HG03521 (cell line): ENCODE measurements at regions not wholly inside any gene's neighbourhood (a gene's known extent, or its start where the extent isn't known, plus 50 kb on each side); places are given as distances from the start of the nearest gene placed in this dataset.

Source experiments
- ATAC-seq: cut with Tn5 transposase; IDR thresholded peaks from one replicate; pipeline ENCODE4 v1.9.1; 2021; ENCODE audit warnings: mild to moderate bottlenecking, moderate library complexity; ENCODE audit not compliant: unreplicated experiment

DNA sequence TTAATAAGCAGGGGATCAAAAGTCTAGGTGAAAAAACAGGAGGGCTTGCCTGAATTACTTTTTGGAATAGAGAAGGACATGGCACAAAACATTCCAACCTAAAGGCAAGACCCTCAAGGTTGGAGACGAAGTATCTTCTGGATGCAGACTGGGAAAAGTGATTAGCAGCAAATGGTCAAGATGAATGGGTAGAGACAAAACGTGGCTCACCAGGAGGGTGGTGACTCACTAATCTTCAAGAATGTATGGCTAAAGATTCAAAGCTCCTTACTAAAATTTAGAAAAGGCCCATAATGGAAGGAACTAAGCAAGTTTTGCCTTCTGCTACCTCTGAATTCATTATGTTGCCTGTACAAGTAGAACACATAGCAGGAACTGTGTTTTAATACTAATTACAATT lies 469.5 kb upstream of the RBFOX1 start:
- no peak for ATAC-seq

DNA sequence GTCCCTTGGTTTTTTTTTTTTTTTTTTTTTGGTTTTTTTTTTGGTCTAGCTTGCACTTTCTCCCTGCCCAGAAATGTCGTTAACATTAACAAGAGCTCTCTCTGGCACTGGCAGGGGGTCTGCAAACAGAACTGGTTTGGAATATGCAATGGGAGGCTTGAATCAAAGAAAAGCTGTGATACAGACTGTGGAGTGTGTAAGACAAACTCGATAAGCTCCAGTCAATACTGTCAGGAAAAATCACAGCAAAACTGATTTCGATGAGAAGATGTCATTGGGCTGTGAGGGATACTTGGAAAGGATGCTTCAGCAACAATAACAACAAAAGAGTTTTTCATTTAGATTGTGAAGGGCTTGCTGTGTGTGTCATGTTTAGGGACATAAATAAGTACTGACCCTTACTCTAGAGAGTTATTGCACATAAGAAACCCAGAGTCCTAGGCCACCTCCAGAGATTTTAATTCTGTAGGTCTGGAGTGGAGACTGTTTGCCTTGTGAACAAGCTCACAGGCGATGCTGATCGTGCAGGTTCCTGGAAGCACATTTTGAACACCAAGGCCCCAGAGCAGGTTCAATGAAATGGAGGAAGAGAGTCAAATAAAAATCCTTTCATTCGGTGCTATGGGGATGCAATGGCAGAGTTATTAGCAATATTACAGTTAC lies 470.7 kb upstream of the RBFOX1 start:
- ATAC-seq = no peak

DNA sequence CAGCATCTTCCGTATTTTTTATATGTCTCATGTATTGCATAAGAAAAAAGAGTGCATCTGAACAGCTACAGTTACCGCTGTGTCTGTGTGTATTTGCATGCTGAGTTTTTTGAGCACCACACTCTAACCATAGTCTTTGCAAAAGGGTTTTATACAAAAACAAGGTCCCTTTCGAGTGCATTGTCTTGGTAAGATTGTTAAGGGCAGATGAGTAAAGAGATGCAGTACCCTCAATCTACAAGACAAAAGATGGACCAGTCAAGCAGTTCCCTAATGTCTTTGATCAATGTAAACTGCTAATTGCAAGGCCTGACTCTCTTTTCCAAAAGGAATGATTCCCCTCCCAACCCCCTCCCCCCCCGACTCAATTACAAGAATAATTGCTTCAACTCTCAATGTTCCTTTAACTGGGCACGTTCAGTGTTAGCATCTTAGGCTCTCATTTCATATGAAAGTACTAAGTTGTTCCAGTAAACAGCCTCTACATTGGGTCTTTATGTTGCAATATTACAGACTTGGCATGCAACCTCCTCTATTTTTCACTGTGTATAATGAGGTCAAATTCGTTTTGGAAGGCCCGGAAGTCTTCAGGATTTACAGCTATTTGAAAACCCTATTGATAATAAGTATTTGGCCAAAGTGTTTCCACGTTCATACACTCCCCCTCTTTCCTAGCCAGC lies 471.4 kb upstream of the RBFOX1 start:
- no peak for ATAC-seq

DNA sequence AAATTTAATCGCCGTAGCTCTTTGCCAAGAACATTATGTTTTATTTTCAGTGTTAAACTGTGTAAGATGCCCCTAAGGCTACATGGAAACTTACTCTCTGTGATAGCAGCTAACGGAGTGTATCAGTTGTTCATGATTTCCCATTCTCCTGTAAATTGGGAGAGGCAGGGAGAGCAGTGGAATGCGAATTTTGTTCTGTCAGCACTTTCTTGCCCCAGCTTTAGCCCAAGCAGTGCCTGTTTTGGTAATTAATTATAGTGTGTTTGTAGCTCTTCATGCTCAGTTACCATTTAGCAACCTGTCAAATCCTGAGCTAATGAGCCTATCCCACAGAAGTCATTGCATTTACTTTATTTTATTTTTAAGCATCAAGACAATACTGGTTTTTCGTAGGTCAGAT lies 475.1 kb upstream of the RBFOX1 start:
- ATAC-seq = no peak

- ATAC-seq = no peak
These were observed 476.1 kb upstream of the RBFOX1 start for GRCh38 chr16:6856578-6856977.

- ATAC-seq = no peak
These were observed 479.1 kb upstream of the RBFOX1 start for GRCh38 chr16:6853565-6853964.

DNA sequence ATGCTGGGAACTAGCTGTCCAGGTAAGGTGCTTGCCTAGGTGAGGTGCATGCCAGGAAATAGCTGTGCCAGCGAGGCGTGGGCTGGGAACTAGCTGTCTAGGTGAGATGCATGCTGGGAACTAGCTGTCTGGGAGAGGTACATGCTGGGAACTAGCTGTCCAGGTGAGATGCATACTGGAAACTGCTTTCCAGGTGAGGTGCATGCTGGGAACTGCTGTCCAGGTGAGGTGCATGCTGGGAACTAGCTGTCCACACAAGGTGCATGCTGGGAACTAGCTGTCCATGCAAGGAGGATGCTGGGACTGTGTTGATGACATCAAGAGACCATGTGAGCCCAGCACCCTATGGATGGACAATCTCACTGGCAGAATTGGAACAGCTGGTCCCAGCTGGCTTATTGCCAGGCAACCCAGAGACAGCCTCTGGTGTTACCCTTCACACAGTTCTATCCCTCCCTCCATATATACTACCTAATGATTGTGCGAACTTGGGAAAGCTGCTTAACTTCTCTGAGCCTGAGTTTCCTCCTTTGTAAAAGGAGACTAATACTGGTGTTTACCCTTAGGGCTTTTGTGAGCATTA lies 479.9 kb upstream of the RBFOX1 start:
- no peak for ATAC-seq

- ATAC-seq = no peak
These were observed 486.2 kb upstream of the RBFOX1 start for GRCh38 chr16:6846452-6846851.

GRCh38 chr16:6841392-6841791 lies 491.3 kb upstream of the RBFOX1 start:
- no peak for ATAC-seq

- no peak for ATAC-seq
These were observed 494.9 kb upstream of the RBFOX1 start for GRCh38 chr16:6837722-6838121.

- ATAC-seq = no peak
These were observed 495.9 kb upstream of the RBFOX1 start for GRCh38 chr16:6836766-6837165.

GRCh38 chr16:6835941-6836340 lies 496.7 kb upstream of the RBFOX1 start:
- no peak for ATAC-seq

DNA sequence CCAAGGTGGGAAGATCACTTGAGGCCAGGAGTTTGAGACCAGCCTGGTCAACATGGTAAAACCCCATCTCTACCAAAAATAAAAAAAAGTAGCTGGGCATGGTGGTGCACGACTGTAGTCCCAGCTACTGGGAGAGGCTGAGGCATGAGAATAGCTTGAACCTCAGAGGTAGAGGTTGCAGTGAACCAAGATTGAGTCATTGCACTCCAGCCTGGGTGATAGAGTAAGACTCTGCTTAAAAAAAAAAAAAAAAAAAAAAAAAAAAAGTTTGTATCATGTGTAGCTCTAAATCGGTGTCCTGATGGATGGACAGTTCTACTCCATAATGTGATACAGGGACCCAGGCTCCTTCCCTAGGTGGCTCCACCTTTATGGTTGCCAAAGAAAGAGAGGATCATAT lies 497.1 kb upstream of the RBFOX1 start:
- ATAC-seq = no peak

- no peak for ATAC-seq
These were observed 504.0 kb upstream of the RBFOX1 start for GRCh38 chr16:6828690-6829089.

- ATAC-seq = no peak
These were observed 504.7 kb upstream of the RBFOX1 start for GRCh38 chr16:6827931-6828330.

DNA sequence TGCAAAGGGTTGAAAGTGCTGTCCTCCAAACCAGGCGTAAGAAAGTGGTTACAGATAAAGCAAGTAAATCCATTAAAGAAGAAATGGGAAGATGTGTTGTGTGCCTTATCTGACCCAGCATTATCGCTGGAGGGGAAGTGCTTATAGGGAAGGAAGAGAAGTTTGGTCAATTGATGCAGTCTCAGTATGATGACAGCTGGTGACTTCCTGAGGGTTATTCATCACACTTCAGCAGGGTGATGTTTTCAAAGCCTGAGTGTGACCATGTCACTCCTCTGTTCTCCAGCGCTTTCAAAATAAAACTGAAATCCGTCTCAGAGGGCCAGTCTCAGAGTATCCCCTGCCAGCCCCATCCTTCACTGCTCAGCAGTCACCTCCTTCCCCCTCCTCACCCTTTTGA lies 505.4 kb upstream of the RBFOX1 start:
- ATAC-seq = no peak

GRCh38 chr16:6822041-6822440 lies 510.6 kb upstream of the RBFOX1 start:
- no peak for ATAC-seq

DNA sequence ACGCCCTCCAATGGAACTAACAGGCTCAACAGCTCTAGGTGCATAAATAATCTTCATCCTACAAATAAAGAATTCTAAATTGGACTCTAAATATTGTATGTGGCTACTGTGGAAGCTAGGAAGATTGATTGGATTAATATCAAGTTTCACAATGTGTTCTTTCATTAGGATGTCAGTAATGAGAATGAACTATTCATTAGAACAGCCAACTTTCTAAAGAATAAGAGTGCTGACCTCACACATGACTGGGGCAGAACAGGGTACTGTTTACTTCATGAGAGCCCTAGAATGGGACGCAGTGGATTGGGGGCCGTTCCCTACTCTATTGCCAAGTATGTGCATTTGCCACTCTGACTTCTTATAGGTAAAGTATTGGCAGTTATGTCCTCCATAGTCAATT lies 528.2 kb upstream of the RBFOX1 start:
- no peak for ATAC-seq

DNA sequence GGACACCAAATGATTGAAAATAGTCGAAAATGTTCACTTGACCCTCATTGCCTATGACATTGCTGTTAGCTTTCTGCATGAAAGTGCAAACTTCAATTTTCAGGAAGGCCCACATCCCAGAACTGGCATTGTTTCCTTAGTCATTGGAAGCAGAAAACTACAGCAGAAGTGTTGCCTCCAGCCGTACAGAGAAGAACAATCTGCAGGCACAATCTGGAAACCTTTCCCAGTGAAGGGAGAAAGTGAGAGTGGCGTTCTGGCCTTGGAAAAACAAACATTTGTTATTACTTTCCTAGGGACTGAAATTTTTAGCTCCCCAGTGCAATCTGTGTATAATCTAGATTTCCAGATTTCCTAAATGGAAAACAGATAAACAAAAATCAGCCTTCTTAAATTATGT lies 529.5 kb upstream of the RBFOX1 start:
- ATAC-seq = no peak

DNA sequence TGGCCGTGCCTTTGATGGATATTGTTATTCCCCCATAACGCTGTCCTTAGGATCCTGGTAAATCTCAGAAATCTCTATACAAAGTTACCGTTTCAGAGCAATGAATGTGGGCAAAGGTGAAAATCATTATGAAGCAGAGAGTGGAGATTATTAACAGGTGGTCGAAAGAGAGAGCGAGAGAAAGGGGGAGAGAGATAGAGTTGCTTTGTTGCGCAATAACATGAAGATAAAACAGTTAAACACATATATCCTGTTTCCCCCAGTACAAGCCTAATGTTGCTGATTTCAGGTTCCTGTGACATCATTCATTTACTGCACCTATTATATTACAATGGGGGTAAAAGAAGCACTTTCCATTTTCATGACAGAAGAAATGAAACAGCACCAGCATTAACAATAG lies 535.4 kb upstream of the RBFOX1 start:
- ATAC-seq = no peak

GRCh38 chr16:6777624-6778023 lies 555.0 kb upstream of the RBFOX1 start:
- ATAC-seq = no peak

GRCh38 chr16:6775712-6776111 lies 556.9 kb upstream of the RBFOX1 start:
- no peak for ATAC-seq

DNA sequence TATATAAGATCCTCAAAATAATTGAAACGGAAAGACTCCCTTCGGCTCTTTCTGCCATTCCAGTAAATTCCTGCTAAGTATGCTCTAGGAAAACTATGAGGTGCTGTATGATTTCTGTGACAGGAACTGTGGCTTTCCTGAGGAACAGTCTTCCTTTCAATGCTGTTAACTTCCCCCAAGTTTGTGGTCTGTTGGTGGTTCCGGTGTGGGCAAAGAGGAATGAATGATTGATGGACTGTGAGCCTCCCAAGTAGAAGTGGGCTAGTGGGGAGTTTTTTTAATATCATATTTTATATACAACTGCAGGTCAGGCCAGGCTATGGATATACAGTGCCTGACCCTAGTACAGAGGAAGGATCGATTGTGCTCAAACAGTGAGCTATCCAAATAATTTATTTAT lies 560.7 kb upstream of the RBFOX1 start:
- no peak for ATAC-seq
